Osteoblast (primary cell): ENCODE measurements at regions not wholly inside any gene's neighbourhood (a gene's known extent, or its start where the extent isn't known, plus 50 kb on each side); places are given as distances from the start of the nearest gene placed in this dataset.

Experiments used
- DNase-seq: peaks from one replicate; pipeline ENCODE4 v3.0.0; 2011; ENCODE audit warnings: low spot score, mixed read lengths; ENCODE audit not compliant: insufficient read length; ENCODE audit errors: missing footprints
- H2AFZ ChIP-seq: 2 replicates; pipeline ENCODE4 v1.6.0; 2011; ENCODE audit warnings: mild to moderate bottlenecking, low read length
- H3K27ac ChIP-seq: 2 replicates; pipeline ENCODE4 v1.5.1; 2011; ENCODE audit warnings: mild to moderate bottlenecking, low read depth, low read length, moderate library complexity
- H3K27me3 ChIP-seq: 2 replicates; pipeline ENCODE4 v1.6.0; 2012; ENCODE audit warnings: mild to moderate bottlenecking, control low read depth, inconsistent platforms, low read length, moderate library complexity; ENCODE audit not compliant: insufficient read depth
- H3K36me3 ChIP-seq: 2 replicates; pipeline ENCODE4 v1.5.1; 2011; ENCODE audit warnings: mild to moderate bottlenecking, low read length, control low read depth, moderate library complexity; ENCODE audit not compliant: insufficient read depth
- H3K4me1 ChIP-seq: 2 replicates; pipeline ENCODE4 v1.5.1; 2011; ENCODE audit warnings: mild to moderate bottlenecking, low read length, control low read depth, moderate library complexity; ENCODE audit not compliant: insufficient read depth
- H3K4me2 ChIP-seq: 2 replicates; pipeline ENCODE4 v1.6.0; 2011; ENCODE audit warnings: mild to moderate bottlenecking, low read length; ENCODE audit not compliant: insufficient read depth
- H3K4me3 ChIP-seq: fragments of 200-600 bp; sonication (generic); 3 replicates; pipeline ENCODE4 v1.5.1; 2012; ENCODE audit warnings: mild to moderate bottlenecking, low read length, inconsistent platforms; ENCODE audit not compliant: insufficient read depth
- H3K79me2 ChIP-seq: 2 replicates; pipeline ENCODE4 v1.6.0; 2012; ENCODE audit warnings: mild to moderate bottlenecking, low read length, control low read depth, inconsistent platforms; ENCODE audit not compliant: insufficient read depth
- H3K9me3 ChIP-seq: 2 replicates; pipeline ENCODE4 v1.5.1; 2011; ENCODE audit warnings: low read depth, low read length, control low read depth
- H4K20me1 ChIP-seq: 2 replicates; pipeline ENCODE4 v1.6.0; 2012; ENCODE audit warnings: mild to moderate bottlenecking, low read length, control low read depth; ENCODE audit not compliant: insufficient read depth
- CTCF ChIP-seq: IDR thresholded peaks from 2 replicates; pipeline ENCODE4 v1.5.1; 2011; ENCODE audit warnings: mild to moderate bottlenecking, low read depth, low read length, moderate library complexity; ENCODE audit errors: extremely low read depth

DNA sequence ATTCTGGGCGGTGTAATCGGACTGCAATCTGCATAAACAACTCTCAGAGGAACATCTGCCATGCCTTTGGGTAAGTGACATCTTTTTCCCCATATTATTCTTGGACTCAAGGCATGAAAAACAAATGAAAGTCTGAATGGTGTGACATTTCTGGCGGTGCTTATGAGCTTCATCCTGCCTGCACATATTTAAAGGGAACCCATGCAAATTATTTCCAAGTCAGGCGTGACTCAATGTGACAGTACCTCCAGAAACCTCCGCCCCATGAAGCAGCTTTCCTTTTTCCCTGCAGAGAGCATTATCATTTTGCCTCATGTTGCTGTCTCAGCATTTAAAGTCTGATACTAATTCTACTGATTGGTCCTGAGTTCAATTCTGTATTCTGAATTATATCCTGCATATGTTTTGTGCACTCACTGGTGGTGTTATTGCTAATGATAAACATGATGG is 585.4 kb downstream of the SNAPC1 start:
- Histone ChIP-seq H3K27ac (no peak overlapping the region), H3K79me2 (no peaks in the 10 kb centered on the region), H3K27me3 (no peaks in the 10 kb centered on the region), H3K4me1 (no peaks in the 10 kb centered on the region), H3K9me3 (peaks cover 2% of the 10 kb centered on the region), H2AFZ (no peak overlapping the region), H3K36me3 (no peaks in the 10 kb centered on the region), H3K4me2 (no peak overlapping the region), H4K20me1 (no peaks in the 10 kb centered on the region), H3K4me3 (no peak overlapping the region)
- TF ChIP-seq CTCF: no peak
- no peak for DNase-seq

DNA sequence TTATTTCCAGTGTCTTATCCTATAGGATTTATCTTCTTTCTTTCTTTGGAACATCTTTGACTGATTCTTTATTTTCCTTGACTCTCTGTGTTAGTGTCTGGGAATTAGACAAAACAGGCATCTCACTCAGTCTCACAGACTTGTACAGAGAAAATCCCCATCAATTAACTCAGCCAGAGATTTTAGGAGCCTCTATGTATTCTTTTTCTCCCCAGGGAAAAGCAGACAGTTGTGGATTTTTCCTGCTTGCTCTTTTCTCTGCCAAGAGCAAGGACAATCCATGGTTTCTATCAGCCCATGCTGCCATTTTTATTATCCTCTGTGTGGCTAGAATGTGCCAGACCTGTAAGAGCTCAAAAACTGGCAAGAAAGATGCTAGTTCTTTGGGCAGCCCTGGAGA is 595.1 kb downstream of the SNAPC1 start:
- Histone ChIP-seq H3K27ac (no peak overlapping the region), H3K27me3 (no peaks in the 10 kb centered on the region), H3K9me3 (peaks cover 6% of the 10 kb centered on the region), H3K4me2 (no peak overlapping the region), H4K20me1 (no peaks in the 10 kb centered on the region), H3K4me3 (no peak overlapping the region), H3K79me2 (no peaks in the 10 kb centered on the region), H3K4me1 (no peaks in the 10 kb centered on the region), H2AFZ (no peak overlapping the region), H3K36me3 (no peaks in the 10 kb centered on the region)
- DNase-seq: no peak
- no peak for TF ChIP-seq CTCF

GRCh38 chr14:62364161-62364560 is 601.9 kb downstream of the SNAPC1 start:
- DNase-seq: no peak
- H3K4me2 ChIP-seq: no peak overlapping the region
- no peak for TF ChIP-seq CTCF

DNA sequence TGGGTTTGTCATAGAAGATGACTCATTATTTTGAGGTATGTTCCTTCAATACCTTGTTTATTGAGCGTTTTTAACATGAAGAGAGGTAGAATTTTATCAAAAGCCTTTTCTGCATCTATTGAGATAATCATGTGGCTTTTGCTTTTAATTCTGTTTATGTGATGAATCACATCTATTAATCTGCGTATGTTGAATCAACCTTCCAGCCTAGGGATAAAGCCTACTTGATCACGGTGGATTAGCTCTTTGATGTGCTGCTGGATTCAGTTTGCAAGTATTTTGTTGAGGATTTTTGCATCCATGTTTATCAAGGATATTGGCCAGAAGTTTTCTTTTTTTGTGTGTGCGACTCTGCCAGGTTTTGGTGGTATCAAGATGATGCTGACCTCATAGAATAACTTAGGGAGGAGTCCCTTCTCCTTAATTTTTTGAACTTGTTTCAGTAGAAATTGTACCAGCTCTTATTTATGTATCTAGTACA is 602.6 kb downstream of the SNAPC1 start:
- H2AFZ ChIP-seq: no peak overlapping the region
- H4K20me1 ChIP-seq: no peaks in the 10 kb centered on the region
- no peak overlapping the region for H3K27ac ChIP-seq
- H3K36me3 ChIP-seq: no peaks in the 10 kb centered on the region
- no peaks in the 10 kb centered on the region for H3K79me2 ChIP-seq
- TF ChIP-seq CTCF: no peak
- H3K4me2 ChIP-seq: no peak overlapping the region
- DNase-seq: no peak
- H3K27me3 ChIP-seq: no peaks in the 10 kb centered on the region
- H3K9me3 ChIP-seq: no peaks in the 10 kb centered on the region
- no peak overlapping the region for H3K4me3 ChIP-seq
- no peaks in the 10 kb centered on the region for H3K4me1 ChIP-seq

More at GRCh38 chr14:62364161-62364560, 601.9 kb downstream of the SNAPC1 start:
- Histone ChIP-seq H4K20me1 (no peaks in the 10 kb centered on the region), H3K27me3 (no peaks in the 10 kb centered on the region), H3K27ac (no peak overlapping the region), H3K4me3 (no peak overlapping the region), H3K79me2 (no peaks in the 10 kb centered on the region), H3K4me1 (no peaks in the 10 kb centered on the region), H2AFZ (no peak overlapping the region), H3K36me3 (no peaks in the 10 kb centered on the region), H3K9me3 (no peaks in the 10 kb centered on the region)
